Endothelial cell of umbilical vein (primary cell): ENCODE measurements at regions not wholly inside any gene's neighbourhood (a gene's known extent, or its start where the extent isn't known, plus 50 kb on each side); places are given as distances from the start of the nearest gene placed in this dataset.

Experiments used
- EZH2 ChIP-seq: IDR thresholded peaks from 2 replicates; pipeline ENCODE4 v1.6.1; 2012; ENCODE audit warnings: borderline replicate concordance, low read depth, mild to moderate bottlenecking, moderate library complexity, low read length, inconsistent platforms; ENCODE audit not compliant: severe bottlenecking
- MYC ChIP-seq: IDR thresholded peaks from one replicate; pipeline ENCODE4 v1.6.1; 2011; ENCODE audit warnings: mild to moderate bottlenecking, low read depth, low read length
- POLR2A ChIP-seq: IDR thresholded peaks from 2 replicates; pipeline ENCODE4 v1.6.1; 2012; ENCODE audit warnings: low read depth, mild to moderate bottlenecking, control low read depth, low read length
- POLR2AphosphoS5 ChIP-seq: IDR thresholded peaks from 2 replicates; pipeline ENCODE4 v1.6.1; 2012; ENCODE audit warnings: low read depth, mild to moderate bottlenecking, control low read depth, low read length, moderate library complexity; ENCODE audit not compliant: insufficient read depth
- TF ChIP-seq, protein P1 (sequence below), 2 donors: IDR thresholded peaks; 1 replicate in 1 of 2; 2 replicates in 1 of 2; pipeline ENCODE4 v1.5.1; 2011; ENCODE audit warnings: low read length in 2 of 2, mild to moderate bottlenecking in 2 of 2, moderate library complexity in 2 of 2, control low read depth in 1 of 2, inconsistent platforms in 1 of 2, low read depth in 1 of 2; ENCODE audit not compliant: insufficient read depth in 1 of 2; ENCODE audit errors: extremely low read depth in 1 of 2
- TF ChIP-seq, protein P2 (sequence below): IDR thresholded peaks from 2 replicates; pipeline ENCODE4 v1.6.1; 2011; ENCODE audit not compliant: insufficient read depth, insufficient read length

DNA sequence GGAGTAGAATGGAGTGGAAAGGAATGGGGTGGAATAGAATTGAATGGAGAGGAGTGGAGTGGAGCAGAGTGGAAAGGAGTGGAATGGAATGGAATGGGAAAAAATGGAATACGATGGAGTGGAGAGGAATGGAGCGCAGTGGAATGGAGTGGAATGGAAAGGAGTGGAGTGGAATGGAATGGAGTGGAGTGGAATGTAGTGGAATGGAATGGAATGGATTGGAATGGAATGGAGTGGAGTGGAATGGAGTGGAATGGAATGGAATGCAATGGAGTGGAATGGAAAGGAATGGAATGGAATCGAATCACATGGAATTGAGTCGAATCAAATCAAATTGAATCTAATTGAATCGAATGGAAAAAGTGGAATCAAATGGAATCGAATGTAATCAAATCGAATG is 1016.1 kb downstream of the CDY1 start:
- TF ChIP-seq, protein P1, sequence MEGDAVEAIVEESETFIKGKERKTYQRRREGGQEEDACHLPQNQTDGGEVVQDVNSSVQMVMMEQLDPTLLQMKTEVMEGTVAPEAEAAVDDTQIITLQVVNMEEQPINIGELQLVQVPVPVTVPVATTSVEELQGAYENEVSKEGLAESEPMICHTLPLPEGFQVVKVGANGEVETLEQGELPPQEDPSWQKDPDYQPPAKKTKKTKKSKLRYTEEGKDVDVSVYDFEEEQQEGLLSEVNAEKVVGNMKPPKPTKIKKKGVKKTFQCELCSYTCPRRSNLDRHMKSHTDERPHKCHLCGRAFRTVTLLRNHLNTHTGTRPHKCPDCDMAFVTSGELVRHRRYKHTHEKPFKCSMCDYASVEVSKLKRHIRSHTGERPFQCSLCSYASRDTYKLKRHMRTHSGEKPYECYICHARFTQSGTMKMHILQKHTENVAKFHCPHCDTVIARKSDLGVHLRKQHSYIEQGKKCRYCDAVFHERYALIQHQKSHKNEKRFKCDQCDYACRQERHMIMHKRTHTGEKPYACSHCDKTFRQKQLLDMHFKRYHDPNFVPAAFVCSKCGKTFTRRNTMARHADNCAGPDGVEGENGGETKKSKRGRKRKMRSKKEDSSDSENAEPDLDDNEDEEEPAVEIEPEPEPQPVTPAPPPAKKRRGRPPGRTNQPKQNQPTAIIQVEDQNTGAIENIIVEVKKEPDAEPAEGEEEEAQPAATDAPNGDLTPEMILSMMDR (IDR thresholded peaks at IDR 0.05; ENCODE audit: extremely low read depth in 1 of 2, insufficient read depth in 1 of 2, low read depth in 1 of 2, low read length in 2 of 2), result no peak
- TF ChIP-seq POLR2AphosphoS5, result no peak
- TF ChIP-seq, protein P2, sequence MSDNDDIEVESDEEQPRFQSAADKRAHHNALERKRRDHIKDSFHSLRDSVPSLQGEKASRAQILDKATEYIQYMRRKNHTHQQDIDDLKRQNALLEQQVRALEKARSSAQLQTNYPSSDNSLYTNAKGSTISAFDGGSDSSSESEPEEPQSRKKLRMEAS, result no peak
- no peak for TF ChIP-seq EZH2
- no peak for TF ChIP-seq MYC
- TF ChIP-seq POLR2A, result no peak
